ENCODE measurements at regions not wholly inside any gene's neighbourhood (a gene's known extent, or its start where the extent isn't known, plus 50 kb on each side); places are given as distances from the start of the nearest gene placed in this dataset.

DNA sequence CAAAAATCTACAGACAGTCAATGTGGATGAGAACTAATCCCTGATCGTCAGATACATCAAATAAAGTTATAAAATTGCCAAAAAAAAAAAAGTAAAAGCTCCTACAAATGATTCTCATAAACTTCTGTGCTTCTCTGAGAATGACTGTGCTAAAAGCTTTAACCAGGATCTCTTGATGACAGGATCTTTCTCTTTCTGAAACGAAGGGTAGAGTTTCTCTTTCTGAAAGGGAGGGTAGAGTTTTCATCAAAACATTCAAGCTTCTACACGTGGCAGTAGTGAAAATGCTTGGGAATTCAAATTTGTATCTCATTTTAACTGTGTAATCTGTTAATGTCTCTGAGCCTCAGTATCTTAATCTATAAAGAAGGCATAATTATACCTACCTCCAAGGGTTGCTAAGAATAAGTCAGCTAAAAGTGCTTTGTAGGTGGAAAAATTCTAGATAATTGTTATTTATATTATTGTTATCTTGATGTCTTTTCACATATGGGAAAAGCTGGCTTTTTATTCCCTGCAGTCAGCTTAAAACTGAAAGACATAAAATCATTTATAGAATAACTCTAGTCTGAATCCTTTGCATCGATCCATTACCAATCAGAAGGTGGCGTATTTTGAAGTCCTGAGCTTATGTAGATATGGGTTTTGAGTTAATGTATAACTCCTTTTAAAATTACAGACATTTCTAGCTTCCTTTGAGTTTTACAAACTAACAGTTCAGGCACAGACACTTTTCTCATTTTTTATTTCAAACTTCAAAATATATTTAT lies 157.4 kb downstream of the DACT1 start:
- SMC1A ChIA-PET (ENCODE audit: uncharacterized antibody, unreplicated experiment) = interaction anchor here (0.6 to 8.8 kb wide), 50 partner anchors 9 to 649 kb away, joined by 3 to 161 read pairs (median 4); partner anchors contain the start of gene DACT1
- DNase-seq (ENCODE audit: low read depth, low spot score) (no peak), FAIRE-seq (no peak), ATAC-seq (peak; percentile 16; the same call in 2 of the 3 replicates)
- RAD21 ChIA-PET (ENCODE audit: unreplicated experiment) = interaction anchor here (0.8 to 6.7 kb wide), 44 partner anchors 12 to 329 kb away, joined by 3 to 110 read pairs (median 5); partner anchors contain the start of gene DACT1
- Histone ChIP-seq H3K9ac (ENCODE audit: control insufficient read depth, insufficient read depth, low read length) (no peak overlapping the region), H2AFZ (ENCODE audit: control insufficient read depth, low read depth, low read length) (no peak overlapping the region), H3K9me3 (replicated peaks; ENCODE audit: control insufficient read depth, insufficient read depth, low read length) (no peaks in the 10 kb centered on the region), H3K4me3 (no peak overlapping the region), H3K4me1 (ENCODE audit: control insufficient read depth, insufficient read depth, low read length) (peaks cover 7% of the 10 kb centered on the region; the same call in 1 of the 2 replicates), H3K79me2 (ENCODE audit: control insufficient read depth, insufficient read depth, low read length) (no peaks in the 10 kb centered on the region), H3K36me3 (ENCODE audit: control insufficient read depth in 2 of 2, insufficient read depth in 2 of 2, low read length in 1 of 2) (no peaks in the 10 kb centered on the region), H3K27ac (ENCODE audit: control insufficient read depth, insufficient read depth) (no peak overlapping the region), H3K4me2 (ENCODE audit: control insufficient read depth, insufficient read depth) (no peak overlapping the region), H3K27me3 (replicated peaks in 1 of 2; ENCODE audit: control insufficient read depth in 2 of 2, insufficient read depth in 2 of 2, low read length in 1 of 2) (no peaks in the 10 kb centered on the region), H4K20me1 (ENCODE audit: control insufficient read depth, insufficient read depth) (no peaks in the 10 kb centered on the region)
- no TSS peak for BruUV-seq (replicated peaks)
- CTCF ChIA-PET = interaction anchor here (0.6 to 7.1 kb wide), 38 partner anchors 8 to 1221 kb away, joined by 3 to 81 read pairs (median 4); partner anchors contain the start of gene DACT1
- POLR2A ChIA-PET = interaction anchor here (0.5 to 1.0 kb wide), 7 partner anchors 16 to 159 kb away, joined by 3 to 4 read pairs (median 3); no protein-coding TSS in a partner anchor
- in situ Hi-C loops (cut with MboI) (loop anchor here (5.0 kb wide), 1 partner anchor 157 kb away; no protein-coding TSS in a partner anchor), intact Hi-C loops (cut with micrococcal nuclease; ENCODE audit: unreplicated experiment) (loop anchor here (5.0 to 10.0 kb wide), 2 partner anchors 87 to 320 kb away; no protein-coding TSS in a partner anchor)
- 19% methylated on average over 5 of the region's 5 CpGs for WGBS (ENCODE audit: insufficient coverage, insufficient replicate concordance, low lambda C conversion rate, missing lambda C conversion rate)
- TF ChIP-seq, protein P1, sequence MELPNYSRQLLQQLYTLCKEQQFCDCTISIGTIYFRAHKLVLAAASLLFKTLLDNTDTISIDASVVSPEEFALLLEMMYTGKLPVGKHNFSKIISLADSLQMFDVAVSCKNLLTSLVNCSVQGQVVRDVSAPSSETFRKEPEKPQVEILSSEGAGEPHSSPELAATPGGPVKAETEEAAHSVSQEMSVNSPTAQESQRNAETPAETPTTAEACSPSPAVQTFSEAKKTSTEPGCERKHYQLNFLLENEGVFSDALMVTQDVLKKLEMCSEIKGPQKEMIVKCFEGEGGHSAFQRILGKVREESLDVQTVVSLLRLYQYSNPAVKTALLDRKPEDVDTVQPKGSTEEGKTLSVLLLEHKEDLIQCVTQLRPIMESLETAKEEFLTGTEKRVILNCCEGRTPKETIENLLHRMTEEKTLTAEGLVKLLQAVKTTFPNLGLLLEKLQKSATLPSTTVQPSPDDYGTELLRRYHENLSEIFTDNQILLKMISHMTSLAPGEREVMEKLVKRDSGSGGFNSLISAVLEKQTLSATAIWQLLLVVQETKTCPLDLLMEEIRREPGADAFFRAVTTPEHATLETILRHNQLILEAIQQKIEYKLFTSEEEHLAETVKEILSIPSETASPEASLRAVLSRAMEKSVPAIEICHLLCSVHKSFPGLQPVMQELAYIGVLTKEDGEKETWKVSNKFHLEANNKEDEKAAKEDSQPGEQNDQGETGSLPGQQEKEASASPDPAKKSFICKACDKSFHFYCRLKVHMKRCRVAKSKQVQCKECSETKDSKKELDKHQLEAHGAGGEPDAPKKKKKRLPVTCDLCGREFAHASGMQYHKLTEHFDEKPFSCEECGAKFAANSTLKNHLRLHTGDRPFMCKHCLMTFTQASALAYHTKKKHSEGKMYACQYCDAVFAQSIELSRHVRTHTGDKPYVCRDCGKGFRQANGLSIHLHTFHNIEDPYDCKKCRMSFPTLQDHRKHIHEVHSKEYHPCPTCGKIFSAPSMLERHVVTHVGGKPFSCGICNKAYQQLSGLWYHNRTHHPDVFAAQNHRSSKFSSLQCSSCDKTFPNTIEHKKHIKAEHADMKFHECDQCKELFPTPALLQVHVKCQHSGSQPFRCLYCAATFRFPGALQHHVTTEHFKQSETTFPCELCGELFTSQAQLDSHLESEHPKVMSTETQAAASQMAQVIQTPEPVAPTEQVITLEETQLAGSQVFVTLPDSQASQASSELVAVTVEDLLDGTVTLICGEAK (IDR thresholded peaks at IDR 0.05; ENCODE audit: borderline replicate concordance) = peak; percentile 84; the same call in 1 of the 2 replicates
- no peak for TF ChIP-seq RAD51 (IDR thresholded peaks at IDR 0.05)
- peak; percentile 20; the same call in 1 of the 2 replicates for TF ChIP-seq ZNF217 (IDR thresholded peaks at IDR 0.05)
- TF ChIP-seq, protein P2, sequence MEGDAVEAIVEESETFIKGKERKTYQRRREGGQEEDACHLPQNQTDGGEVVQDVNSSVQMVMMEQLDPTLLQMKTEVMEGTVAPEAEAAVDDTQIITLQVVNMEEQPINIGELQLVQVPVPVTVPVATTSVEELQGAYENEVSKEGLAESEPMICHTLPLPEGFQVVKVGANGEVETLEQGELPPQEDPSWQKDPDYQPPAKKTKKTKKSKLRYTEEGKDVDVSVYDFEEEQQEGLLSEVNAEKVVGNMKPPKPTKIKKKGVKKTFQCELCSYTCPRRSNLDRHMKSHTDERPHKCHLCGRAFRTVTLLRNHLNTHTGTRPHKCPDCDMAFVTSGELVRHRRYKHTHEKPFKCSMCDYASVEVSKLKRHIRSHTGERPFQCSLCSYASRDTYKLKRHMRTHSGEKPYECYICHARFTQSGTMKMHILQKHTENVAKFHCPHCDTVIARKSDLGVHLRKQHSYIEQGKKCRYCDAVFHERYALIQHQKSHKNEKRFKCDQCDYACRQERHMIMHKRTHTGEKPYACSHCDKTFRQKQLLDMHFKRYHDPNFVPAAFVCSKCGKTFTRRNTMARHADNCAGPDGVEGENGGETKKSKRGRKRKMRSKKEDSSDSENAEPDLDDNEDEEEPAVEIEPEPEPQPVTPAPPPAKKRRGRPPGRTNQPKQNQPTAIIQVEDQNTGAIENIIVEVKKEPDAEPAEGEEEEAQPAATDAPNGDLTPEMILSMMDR (IDR thresholded peaks at IDR 0.05 in 2 of 3, conservative IDR thresholded peaks at IDR 0.05 in 1 of 3; ENCODE audit: control insufficient read depth in 2 of 3, extremely low read depth in 1 of 3, insufficient read depth in 1 of 3, low read depth in 3 of 3, low read length in 3 of 3) = peak in 1 of 3 experiments; percentile 15; a peak in 1 of 6 replicates
- TF ChIP-seq, protein P3, sequence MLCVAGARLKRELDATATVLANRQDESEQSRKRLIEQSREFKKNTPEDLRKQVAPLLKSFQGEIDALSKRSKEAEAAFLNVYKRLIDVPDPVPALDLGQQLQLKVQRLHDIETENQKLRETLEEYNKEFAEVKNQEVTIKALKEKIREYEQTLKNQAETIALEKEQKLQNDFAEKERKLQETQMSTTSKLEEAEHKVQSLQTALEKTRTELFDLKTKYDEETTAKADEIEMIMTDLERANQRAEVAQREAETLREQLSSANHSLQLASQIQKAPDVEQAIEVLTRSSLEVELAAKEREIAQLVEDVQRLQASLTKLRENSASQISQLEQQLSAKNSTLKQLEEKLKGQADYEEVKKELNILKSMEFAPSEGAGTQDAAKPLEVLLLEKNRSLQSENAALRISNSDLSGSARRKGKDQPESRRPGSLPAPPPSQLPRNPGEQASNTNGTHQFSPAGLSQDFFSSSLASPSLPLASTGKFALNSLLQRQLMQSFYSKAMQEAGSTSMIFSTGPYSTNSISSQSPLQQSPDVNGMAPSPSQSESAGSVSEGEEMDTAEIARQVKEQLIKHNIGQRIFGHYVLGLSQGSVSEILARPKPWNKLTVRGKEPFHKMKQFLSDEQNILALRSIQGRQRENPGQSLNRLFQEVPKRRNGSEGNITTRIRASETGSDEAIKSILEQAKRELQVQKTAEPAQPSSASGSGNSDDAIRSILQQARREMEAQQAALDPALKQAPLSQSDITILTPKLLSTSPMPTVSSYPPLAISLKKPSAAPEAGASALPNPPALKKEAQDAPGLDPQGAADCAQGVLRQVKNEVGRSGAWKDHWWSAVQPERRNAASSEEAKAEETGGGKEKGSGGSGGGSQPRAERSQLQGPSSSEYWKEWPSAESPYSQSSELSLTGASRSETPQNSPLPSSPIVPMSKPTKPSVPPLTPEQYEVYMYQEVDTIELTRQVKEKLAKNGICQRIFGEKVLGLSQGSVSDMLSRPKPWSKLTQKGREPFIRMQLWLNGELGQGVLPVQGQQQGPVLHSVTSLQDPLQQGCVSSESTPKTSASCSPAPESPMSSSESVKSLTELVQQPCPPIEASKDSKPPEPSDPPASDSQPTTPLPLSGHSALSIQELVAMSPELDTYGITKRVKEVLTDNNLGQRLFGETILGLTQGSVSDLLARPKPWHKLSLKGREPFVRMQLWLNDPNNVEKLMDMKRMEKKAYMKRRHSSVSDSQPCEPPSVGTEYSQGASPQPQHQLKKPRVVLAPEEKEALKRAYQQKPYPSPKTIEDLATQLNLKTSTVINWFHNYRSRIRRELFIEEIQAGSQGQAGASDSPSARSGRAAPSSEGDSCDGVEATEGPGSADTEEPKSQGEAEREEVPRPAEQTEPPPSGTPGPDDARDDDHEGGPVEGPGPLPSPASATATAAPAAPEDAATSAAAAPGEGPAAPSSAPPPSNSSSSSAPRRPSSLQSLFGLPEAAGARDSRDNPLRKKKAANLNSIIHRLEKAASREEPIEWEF (IDR thresholded peaks at IDR 0.05; ENCODE audit: insufficient replicate concordance, low read depth, low read length) = peak; percentile 74

Data from GM12878 (cell line).